ENCODE measurements at regions not wholly inside any gene's neighbourhood (a gene's known extent, or its start where the extent isn't known, plus 50 kb on each side); places are given as distances from the start of the nearest gene placed in this dataset.

DNA sequence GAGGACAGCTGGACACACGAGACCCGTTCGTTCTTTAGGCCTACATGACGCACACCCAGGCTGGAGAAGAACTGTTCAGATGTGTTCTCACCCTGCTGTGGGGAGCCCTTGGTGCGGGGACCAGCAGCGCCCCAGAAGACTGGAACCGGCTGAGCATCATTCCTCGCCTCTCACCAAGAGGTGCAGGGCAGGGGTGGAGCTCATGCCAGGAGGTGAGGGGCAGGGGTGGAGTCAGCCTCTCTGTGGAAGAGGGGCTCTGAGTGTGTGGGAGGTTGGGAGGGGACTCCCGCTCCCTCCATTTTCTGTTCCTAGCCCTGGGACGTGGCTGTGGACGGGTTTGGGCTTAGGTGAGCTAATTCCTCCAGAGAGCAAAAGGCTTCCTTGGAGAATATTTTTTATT lies 66.0 kb upstream of the SHH start:
- in situ Hi-C loops (cut with HindIII; ENCODE audit: low sequenced_read_pairs): no loop called here
- TF ChIP-seq, protein P1, sequence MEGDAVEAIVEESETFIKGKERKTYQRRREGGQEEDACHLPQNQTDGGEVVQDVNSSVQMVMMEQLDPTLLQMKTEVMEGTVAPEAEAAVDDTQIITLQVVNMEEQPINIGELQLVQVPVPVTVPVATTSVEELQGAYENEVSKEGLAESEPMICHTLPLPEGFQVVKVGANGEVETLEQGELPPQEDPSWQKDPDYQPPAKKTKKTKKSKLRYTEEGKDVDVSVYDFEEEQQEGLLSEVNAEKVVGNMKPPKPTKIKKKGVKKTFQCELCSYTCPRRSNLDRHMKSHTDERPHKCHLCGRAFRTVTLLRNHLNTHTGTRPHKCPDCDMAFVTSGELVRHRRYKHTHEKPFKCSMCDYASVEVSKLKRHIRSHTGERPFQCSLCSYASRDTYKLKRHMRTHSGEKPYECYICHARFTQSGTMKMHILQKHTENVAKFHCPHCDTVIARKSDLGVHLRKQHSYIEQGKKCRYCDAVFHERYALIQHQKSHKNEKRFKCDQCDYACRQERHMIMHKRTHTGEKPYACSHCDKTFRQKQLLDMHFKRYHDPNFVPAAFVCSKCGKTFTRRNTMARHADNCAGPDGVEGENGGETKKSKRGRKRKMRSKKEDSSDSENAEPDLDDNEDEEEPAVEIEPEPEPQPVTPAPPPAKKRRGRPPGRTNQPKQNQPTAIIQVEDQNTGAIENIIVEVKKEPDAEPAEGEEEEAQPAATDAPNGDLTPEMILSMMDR (IDR thresholded peaks at IDR 0.05; ENCODE audit: low read depth, low read length): no peak
- H3K4me3 ChIP-seq (ENCODE audit: low read depth, low read length): no peak overlapping the region
- DNase-seq (ENCODE audit: low read depth, low spot score): no peak

DNA sequence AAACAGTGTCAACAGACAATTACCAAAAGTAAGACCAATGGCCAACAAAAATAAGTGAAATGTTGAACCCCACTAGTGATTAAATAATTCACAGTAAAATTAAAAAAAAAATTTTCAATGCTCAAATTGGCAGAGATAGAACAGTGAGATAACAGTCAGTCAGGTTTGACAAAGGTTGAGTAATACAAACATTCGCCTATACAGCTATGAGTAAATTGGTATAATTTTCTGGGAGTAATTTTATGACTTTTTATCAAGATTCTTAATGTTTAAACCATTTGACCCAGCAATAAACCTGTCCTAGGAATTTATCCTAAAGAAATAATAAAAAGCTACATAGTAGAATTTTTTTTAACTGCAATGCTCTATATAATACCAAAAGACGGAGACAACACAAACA lies 64.9 kb upstream of the SHH start:
- in situ Hi-C loops (cut with HindIII; ENCODE audit: low sequenced_read_pairs): no loop called here
- no peak for DNase-seq (ENCODE audit: low read depth, low spot score)
- TF ChIP-seq, protein P1 (IDR thresholded peaks at IDR 0.05; ENCODE audit: low read depth, low read length): no peak
- no peak overlapping the region for H3K4me3 ChIP-seq (ENCODE audit: low read depth, low read length)

DNA sequence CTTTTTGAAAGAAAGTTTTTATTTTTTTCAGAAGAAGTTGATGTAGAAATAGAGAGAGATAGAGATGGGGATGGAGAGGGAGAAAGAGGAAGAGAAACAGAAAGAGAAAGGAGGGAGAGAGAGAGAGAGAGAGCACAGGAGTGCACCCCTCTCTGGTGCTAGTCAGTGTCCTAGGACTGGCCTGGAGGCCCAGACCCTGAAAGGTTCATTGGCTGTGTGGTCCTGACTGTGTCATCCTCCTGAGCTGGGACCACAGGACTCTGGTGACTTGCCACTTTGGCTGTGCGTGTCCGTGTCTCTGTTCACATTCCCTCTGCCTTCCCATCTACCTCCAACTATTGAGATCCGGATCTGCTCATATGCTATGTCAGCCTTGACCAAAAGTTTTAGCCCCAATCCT lies 62.1 kb upstream of the SHH start:
- TF ChIP-seq, protein P1 (IDR thresholded peaks at IDR 0.05; ENCODE audit: low read depth, low read length): no peak
- in situ Hi-C loops (cut with HindIII; ENCODE audit: low sequenced_read_pairs): no loop called here
- DNase-seq (ENCODE audit: low read depth, low spot score): no peak
- no peak overlapping the region for H3K4me3 ChIP-seq (ENCODE audit: low read depth, low read length)

DNA sequence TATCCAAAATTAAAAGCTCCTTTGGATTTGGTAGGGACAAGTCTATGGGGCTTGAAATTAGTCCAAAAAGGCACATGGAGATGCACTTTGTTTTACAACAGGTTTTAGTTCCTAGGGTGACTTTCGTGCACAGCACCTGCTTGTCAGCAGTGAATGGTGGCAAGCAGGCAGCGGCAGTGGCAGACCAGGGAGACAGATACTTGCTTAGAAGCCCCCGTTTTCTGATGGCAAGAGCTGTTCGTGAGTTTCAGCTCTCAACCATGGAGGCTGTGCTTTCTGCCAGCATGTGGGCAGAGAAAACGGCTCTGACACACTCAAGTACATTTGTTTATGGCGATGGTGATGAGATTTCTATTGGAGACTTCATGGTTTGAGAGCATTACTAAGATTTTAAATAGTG lies 61.7 kb upstream of the SHH start:
- in situ Hi-C loops (cut with HindIII; ENCODE audit: low sequenced_read_pairs): no loop called here
- no peak overlapping the region for H3K4me3 ChIP-seq (ENCODE audit: low read depth, low read length)
- DNase-seq (ENCODE audit: low read depth, low spot score): no peak
- TF ChIP-seq, protein P1 (IDR thresholded peaks at IDR 0.05; ENCODE audit: low read depth, low read length): no peak

DNA sequence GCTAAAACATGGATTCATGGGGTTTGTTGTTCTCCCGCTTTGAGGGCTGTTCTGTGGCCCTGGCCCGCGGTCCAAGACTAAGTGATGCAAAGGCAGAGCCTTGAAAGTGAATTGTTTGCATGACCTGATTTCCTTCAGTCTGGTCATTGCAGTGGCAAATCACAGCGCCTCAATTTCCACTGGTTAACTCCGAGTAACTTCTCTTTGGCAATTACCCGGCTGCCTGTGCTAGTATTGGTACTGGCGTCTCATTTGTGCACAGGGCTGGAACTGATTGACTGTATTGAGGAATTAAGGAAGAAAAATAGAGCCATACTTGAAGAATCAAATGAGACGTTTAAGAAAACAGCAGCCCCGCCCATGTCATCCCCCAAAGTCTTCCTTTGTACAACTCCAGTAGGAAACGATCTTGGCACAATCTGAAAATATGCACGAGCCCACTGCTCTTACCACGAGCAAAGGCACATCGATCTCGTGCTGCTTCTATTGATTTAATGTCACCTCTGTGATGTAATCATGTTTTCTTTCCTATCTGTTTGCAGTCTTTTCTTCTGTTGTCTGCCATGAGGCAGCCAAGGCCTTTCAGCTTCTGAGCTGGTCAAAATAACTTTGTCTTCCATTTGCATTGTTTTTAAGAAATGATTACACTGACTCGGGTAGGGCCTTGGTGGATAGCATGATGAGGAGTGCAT lies 60.6 kb upstream of the SHH start:
- in situ Hi-C loops (cut with HindIII; ENCODE audit: low sequenced_read_pairs): no loop called here
- no peak overlapping the region for H3K4me3 ChIP-seq (ENCODE audit: low read depth, low read length)

DNA sequence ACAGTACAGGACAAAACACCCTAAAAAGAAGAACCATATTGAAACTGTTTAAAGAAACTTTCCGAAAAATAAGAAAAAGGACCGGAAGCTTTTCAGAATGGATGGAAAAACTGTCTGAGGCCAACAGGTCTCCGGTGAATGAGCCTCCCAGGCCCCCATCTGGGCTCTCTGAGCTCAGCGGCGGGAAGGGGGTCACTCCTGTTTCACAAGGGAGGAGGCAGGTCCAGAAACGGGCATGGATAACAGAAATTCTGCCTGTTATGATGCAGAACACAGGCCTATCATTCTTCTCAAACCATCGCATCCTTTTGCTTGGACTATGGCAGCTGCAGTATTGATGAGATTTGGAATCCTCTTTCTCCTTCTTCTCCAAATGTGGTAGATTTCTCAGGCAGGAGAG lies 58.9 kb upstream of the SHH start:
- no peak overlapping the region for H3K4me3 ChIP-seq (ENCODE audit: low read depth, low read length)
- TF ChIP-seq, protein P1 (IDR thresholded peaks at IDR 0.05; ENCODE audit: low read depth, low read length): no peak
- in situ Hi-C loops (cut with HindIII; ENCODE audit: low sequenced_read_pairs): no loop called here
- DNase-seq (ENCODE audit: low read depth, low spot score): no peak

More for the DNA sequence above, 60.6 kb upstream of the SHH start:
- DNase-seq (ENCODE audit: low read depth, low spot score): no peak
- TF ChIP-seq, protein P1 (IDR thresholded peaks at IDR 0.05; ENCODE audit: low read depth, low read length): no peak
